Femur (tissue), 1 donor: ENCODE measurements at regions not wholly inside any gene's neighbourhood (a gene's known extent, or its start where the extent isn't known, plus 50 kb on each side); places are given as distances from the start of the nearest gene placed in this dataset.
A peak's percentile ranks its signal among the peaks of the same experiment; 100 is the strongest.
"Not testable (repeated sequence)": the region's sequence is repeated elsewhere in the genome, so short reads cannot be mapped to it uniquely, and the experiment has no call there.

Experiments
- DNase-seq: peaks from one replicate; pipeline ENCODE4 v3.0.0-alpha.2; 2017

DNA sequence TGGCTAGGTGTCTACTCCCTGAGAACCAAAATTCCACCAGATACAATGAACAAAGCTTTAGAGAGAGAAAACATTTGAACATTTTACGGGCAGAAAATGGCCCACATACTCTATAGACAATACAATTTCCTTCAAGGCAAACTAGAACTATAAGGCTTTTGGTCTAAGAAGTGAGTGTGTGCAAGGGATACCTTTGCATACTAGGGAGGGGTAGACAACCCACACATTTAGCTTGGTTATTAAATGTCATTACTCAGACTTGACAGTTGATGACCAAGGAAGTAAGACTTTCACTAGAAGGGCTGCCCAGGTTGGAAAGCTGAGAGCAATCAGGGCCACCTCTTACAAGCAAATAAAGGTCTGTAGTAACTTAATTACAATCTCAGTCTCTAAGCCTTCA, 64.0 kb upstream of the PLEKHM1 start:
- not testable (repeated sequence) for DNase-seq

DNA sequence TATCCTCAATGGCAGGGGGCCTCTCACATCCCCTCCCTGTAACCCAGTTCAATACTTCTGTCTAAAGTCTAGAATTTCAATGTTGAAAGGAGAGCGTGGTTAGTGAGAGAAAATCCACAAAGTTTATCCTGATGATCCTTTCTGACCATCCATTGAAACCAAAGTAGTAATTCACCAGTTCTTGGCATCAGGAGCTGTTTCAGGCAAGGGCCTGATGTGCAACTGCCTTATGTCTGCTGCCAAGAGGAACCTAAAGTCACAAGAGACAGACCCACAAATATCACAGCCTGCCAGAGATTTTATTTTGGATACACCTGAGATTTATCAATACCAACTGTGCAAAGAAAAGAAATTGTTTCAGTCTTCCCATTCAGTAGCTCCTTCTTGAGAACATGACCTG, 68.3 kb upstream of the PLEKHM1 start:
- not testable (repeated sequence) for DNase-seq

DNA sequence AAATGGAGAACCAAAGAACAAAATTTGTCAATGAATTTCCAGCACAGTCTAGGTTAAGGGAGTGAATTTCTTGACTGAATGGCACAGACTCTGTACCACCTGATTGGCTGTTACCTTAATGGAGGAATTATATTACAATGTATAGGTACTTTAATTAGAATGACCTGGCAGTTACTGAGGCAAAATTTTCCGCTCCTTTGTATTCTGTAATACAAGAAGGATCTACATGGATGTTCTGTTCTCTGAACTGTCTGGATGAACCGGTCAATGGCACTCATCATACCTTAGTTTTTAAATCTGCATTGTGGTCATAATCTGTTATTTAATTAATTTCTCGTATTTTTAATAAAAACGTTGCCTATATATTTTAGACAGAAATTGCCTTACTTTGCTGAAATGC, 72.3 kb upstream of the PLEKHM1 start:
- not testable (repeated sequence) for DNase-seq

DNA sequence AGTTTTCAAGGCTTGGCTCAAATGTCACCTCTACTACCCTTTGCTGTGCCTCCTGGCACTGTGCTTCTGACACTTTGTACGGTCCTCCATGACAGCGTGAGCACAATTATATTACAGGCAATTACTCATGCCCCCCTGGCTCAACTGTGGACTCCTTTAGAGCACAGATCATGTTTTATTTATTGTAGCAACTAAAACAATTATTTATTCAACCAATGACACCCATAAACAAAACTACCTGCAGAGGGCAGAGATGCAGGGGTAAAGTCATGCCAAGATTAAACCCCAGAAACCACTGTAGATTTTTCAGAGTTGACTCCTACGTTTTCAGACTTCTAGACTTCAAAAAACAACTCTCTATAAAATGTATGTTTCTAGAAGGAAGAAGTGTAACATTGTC, 72.8 kb upstream of the PLEKHM1 start:
- DNase-seq, result not testable (repeated sequence)

DNA sequence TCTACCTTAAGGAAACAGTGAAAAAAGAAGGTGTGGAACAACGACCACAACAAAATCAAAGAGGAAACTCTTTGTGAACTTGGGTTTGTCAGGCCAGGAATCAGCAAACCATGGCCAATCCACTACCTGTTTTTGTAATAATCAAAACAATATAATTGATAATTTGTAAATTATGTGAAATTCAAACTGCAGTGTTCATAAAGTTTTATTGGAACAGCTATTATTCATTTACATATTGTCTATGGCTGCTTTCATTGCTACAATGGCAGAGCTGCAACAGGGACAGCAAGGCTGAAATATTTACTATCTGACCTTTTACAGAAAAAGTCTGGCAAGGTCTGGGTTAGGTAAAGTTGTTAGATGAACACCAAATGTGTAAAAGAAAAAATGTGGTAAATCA, 77.8 kb upstream of the PLEKHM1 start:
- not testable (repeated sequence) for DNase-seq

DNA sequence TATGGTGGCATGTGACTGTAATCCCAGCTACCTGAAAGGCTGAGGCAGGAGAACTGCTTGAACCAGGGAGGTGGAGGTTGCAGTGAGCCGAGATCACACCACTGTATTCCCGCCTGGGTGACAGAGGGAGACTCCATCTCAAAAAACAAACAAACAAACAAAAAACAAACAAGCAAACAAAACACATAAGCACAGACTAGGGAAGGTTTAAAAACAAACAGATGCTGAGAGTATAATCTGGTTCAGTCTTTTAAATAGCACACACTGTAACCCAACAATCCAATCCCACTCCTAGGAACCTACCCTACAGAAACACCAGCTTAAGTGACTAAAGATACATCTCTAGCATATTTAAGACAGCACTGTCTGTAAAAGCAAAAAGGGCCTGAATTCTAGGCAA, 82.8 kb upstream of the PLEKHM1 start:
- DNase-seq, result not testable (repeated sequence)

DNA sequence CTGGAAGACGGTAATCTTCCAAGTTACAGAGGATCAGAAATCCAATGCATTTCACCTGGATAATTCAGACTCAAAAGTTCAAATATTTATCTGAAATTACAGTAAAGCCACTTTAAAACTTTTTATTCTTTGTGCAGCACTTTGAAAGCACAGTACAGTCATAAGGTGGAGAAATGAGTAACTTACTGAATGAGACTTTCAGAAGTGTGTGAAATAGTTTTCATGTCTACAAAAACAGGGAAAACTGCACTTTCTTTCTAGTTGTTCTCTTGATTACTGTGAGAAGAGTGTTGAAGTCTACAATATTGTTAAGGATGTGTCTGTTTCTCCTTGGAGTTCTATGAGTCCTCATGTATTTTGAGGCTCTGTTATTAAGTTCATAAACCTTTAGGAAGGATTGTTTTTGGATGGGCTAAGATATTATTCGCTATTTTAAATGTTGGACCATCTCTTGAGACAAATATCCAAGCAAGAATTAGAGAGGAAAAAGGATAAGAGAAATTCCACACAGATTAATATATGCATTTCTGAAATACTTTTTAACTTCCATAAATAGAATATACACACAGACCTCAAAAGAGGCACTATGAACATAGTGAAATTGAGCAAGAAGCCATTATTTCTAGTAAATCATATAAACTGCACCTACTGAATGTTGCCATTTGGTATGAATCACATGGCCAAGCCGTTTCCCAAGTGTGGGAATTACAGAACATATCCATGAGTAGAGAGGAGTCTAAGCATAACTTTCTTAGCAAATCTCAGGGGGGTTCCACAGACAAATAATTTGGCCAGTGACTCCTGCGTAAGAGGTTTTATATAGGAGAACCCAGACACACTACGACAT, 83.6 kb upstream of the PLEKHM1 start:
- DNase-seq, result no peak

DNA sequence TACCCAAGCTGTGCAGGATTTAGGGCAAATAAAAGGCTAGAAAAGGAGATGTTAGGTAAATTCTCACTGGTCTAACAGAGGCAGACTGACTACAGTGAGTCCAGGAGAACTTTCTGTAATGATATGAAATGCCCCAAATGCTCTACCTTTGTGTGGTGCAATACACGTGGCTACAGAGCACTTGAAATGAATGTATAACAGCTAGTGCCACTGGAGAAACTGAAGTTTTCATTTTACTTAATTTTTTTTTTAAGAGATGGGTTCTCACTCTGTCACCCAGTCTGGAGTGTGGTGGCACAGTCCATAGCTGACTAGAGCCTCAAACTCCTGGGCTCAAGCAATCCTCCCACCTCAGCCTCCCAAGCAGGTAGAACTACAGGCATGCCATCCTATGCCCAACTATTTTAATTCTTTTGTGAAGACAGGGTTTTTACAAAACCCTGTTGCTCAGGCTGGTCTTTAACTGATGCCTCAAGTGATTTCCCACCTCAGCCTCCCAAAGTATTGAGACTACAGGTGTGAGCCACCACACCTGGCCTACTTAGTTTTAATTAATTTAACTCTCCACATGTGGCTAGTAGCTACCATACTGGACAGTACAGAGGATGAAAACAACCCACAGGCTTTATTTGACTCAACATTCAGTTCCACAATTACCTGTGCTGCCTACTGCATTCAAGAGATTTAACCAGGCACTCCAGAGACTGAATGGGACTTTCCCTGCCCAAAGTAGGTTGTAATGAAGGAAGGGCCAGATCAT, 84.8 kb upstream of the PLEKHM1 start:
- DNase-seq, result no peak

DNA sequence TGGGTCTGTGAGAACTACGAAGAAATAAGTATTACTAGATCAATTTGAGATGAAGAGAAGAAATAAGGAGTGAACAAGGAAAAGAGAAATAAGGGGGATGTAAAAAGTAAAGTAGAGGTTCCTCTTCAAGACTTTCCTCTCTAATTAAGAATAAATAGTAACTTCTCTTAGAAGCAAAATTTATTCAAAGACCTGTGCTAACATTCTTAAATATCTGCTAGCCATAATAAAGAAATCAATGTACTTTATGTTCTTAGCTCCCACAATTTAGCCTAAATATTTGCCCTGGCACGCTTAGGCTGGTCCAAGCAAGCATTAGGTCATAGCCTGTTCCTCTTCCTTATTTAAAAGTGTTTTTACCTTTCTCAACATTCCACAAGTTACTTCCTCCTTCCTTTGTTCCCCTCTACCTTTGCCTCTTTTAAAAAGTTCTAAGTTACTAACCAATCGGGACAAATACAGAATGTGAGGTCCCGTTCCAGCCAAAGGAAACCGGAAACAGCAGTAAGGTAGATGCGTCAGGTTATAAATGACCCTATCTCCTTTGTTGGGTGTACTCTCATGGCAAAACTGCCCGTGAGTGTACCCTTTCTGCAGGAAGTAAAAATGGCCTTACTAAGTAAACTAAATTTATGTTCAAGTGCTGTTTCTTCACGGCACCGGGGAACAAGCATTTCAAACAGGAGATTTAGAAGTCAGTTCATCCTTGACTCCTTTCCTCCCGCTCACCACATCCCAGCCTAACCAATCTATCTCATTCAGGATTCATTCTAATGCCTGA, 86.2 kb upstream of the PLEKHM1 start:
- DNase-seq, result not testable (repeated sequence)

DNA sequence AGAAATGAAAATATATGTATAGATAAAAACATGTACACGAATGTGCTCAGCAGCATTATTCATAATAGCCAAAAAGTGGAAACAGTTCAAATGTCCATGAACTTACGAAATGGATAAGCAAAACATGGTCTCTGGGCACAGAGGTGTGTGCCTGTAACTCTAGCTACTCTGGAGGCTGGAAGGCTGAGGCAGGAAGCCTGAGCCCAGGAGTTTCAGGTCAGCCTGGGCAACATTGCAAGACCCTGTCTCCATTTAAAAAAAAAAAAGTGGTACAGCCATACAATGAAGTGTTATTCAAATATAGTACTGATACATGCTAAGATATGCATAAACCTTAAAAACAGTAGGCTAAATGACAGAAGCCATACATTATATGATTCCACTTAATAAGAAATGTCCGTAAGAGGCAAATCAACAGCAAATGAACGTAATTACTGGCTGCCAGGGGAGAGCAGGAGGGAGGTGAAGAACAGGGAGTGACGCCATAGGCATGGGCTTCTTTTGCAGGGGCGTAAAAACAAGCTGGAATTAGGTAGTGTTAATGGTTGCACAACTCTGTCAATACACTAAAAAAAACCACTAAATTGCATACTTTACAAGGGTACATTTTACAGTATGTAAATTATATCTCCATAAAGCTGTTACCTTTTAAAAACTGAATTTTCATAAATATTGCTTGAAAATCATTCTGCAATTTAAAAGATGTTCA, 87.2 kb upstream of the PLEKHM1 start:
- no peak for DNase-seq

DNA sequence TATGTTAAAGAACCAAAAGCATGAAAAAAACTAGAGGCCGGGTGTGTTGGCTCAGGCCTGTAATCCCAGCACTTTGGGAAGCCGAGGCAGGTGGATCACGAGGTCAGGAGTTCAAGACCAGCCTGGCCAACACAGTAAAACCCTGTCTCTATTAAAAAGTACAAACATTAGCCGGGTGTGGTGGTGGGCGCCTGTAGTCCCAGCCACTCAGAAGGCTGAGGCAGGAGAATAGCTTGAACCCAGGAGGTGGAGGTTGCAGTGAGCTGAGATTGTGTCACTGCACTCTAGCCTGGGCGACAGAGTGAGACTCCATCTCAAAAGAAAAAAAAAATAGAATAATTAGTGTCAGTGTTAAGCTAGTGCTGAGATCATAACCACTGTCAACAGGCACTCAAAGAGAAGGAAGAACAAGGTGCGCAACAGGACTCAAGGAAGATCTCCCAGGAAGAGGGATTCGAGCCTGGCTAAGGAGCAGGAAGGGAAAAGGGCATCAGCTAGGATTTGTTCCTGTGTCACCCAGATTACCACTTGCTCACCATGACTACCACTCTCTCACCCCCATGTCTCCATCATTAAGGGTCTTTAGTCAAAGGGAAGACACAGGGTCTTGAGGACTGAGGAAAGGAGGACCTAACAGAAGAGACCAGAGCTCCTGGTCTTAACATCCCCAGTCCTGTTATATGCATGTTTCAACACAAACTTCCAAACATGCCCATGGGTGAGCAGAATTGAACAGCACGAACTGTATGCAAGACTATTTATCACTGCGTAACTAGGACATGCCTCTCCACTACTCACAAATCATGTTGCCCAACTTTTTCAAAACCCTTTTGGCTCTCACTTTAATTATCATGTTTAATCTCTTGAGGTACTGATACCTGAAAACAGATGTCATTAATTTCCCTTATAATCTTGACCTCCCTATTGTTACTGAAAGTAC, 88.3 kb upstream of the PLEKHM1 start:
- DNase-seq, result no peak

DNA sequence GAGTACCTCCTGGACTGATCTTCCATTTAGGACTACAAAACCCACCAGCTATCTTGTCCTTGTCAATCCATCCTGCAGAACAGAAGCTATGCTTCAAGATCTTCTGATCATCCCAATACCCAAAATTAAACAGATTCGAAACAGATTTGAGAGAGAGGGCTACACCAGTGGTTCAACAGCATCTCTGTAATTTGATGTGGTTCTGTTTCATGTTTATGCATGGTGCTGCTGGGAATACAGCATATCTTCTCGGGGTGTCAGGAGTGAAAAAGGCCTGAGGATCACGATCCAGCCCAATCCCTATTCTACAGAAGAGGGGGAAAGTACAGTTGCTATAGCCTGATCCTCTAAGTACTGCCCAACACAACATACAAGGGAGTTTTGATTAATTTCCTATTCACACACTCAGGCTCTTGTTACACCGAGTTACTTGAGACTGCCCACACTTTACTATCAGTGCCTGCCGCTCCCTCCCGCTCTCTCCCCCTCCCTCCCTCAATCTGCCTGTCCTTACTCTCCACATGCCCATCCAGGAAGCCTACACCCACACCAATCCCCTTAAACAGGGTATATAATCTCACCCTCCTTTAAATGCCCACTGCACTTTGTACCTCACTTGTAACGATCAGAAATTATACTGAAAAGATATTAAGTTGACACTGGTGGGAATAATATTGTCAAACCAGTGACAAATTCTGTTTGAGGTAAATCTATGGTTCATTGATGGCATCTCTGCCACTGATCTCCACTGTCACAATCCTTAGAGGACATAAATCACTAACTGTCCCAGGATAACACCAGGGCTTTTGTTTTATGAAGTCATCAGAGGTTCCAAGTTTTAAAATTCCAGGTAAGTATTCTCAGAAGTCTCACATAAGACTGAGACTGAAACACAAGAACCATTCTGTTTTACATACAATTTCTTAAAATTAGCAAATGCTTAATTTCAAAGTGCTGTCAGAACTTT, 89.3 kb upstream of the PLEKHM1 start:
- no peak for DNase-seq

DNA sequence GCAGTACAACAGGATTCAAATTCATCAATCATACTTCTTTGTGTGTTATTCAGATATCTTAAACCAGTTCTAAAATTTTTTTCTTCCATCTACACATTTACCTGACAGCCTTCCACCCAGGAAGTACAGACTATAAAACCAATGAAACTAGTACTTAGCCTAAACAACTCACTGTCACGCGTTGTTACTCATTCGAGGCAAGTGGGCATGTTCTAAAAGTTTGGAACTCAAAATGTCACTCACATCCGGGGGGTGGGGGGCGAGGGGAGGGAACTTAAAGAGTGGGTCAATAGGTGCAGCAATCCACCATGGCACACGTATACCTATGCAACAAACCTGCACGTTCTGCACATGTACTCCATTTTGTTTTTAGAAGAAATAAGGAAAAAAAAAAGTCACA, 90.4 kb upstream of the PLEKHM1 start:
- no peak for DNase-seq

DNA sequence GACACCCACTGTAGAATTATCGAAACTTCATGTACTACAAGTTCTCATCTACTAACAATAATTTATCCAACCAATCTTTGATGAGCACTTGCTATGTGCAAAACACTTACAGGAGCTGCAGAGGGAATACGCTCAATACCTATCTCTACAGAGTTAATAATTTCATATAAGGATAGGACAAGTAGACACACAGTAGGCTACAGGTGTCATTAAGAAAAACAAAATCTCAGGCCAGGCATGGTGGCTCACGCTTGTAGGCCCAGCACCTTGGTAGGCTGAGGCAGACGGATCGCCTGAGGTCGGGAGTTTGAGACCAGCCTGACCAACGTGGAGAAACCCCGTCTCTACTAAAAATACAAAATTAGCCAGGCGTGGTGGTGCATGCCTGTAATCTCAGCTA, 91.3 kb upstream of the PLEKHM1 start:
- no peak for DNase-seq

DNA sequence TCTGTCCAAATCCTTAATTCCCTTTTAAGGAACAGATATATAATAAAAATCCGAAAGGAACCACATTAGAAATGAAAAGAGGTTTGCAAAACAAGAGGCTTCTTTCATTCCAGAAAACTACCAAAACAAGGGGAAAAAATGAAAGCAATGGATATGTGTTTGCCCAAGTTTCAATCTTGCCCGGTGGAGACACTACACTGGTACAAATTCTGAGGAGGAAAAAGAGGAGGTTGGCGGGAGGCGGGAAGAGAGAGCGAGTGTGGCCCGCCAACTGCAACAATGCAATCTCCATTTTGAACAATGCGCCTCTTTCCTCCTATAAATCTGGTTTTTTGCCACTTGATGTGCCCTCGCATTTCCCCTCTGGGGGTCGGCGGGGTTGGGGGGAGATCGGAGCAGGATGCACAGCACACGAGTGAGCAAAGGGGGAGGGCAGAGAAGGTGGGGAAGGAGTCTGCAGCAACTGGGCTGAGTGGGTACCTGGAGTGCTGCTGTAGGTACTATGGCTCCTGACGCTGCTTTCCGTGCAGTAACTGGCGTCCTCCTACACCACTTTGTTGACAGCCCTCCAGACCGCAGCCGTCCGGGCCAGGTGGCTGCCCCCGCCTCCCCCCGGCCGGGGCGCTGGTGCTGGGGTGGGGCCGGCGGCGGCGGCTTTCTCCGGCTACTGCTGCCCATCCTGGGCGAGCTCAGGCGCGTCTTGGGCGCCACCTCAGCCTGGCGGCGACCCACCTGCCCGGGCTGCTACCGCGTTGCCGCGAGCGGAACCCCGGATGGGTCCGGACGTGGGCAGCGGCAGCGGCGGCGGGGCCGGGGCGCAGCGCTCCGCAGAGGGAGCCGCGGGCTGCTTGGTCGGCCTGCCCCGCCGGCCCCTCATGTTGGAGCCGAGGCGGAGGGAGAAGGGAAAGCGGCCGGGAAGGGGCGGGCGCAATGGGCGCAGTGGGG, 93.8 kb upstream of the PLEKHM1 start:
- peak; percentile 79 for DNase-seq

DNA sequence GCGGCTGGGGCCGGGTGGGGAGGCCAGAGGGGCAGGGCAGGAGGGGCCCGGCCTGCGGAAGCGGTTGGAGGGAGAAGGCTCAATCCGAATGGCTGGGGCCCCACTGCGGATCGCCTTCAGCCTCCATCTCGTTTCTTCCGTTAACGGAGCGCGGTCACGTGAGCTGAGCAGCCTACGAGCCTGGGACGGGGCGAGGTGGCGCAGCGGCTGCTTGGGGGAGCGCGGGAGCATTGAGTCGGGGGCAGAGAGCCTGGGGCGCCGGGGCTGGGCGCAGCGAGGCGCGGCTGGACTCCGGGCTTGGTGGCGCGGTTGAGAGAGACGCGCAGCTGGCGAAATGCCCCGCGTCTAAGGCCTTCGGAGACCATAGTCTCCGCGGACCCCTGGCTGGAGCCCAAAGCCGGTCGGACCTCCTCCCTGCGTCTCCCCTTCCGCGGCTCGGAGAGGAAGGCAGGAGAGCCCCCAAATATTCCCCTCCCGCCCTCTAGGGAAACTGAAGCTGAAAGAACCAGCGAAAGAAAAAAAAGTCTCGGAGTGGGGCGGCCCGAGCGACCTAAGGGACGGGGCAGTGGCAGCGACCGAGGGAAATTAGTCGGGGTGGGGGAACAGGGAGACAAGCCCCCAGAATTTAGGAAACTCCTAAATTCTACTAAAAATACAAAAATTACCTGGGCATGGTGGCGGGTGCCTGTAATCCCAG, 94.7 kb upstream of the PLEKHM1 start:
- peak; percentile 90 for DNase-seq

DNA sequence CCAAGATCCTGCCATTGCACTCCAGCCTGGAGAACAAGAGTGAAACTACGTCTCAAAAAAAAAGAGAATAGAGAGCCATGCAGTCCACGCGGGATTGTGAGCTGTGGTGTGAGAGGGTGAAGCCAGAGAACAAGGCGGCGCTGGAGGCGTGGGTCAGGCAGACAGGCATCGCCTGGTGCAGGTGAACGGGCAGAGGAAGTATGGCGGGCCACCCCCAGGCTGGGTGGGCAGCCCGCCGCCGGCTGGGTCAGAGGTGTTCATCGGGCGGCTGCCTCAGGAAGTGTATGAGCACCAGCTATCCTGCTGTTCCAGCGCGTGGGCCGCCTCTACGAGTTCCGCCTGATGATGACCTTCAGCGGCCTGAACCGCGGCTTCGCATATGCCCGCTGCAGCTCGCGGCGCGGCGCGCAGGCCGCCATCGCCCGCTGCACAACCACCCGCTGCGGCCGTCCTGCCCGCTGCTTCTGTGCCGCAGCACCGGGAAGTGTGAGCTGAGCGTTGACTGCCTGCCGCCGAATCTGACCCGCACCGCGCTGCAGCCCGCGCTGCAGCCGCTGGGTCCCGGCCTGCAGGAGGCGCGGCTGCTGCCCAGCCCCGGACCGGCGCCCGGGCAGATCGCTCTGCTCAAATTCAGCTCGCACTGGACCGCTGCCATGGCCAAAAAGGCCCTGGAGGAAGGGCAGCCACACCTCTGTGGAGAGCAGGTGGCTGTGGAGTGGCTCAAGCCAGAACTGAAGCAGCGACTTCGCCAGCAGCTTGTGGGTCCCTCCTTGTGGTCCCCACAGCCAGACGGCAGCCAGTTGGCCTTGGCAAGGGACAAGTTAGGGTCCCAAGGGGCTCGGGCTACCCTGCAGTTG, 95.5 kb upstream of the PLEKHM1 start:
- not testable (repeated sequence) for DNase-seq

DNA sequence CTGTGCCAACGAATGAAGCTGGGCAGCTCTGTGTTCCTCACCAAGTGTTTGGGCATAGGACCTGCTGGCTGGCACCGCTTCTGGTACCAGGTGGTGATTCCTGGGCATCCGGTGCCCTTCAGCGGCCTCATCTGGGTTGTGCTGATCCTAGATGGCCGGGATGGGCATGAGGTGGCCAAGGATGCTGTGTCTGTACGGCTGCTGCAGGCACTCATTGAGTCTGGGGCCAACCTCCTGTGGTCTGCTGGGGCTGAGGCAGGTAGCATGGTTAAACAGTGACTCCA, 96.1 kb upstream of the PLEKHM1 start:
- not testable (repeated sequence) for DNase-seq
